C1 segment of cervical spinal cord (tissue), 14 donors: ENCODE measurements at regions not wholly inside any gene's neighbourhood (a gene's known extent, or its start where the extent isn't known, plus 50 kb on each side); places are given as distances from the start of the nearest gene placed in this dataset.

Source experiments
- DNase-seq, 14 donors: peaks; one replicate each; lab custom pipeline; 2025; lab: John Stamatoyannopoulos, UW

DNA sequence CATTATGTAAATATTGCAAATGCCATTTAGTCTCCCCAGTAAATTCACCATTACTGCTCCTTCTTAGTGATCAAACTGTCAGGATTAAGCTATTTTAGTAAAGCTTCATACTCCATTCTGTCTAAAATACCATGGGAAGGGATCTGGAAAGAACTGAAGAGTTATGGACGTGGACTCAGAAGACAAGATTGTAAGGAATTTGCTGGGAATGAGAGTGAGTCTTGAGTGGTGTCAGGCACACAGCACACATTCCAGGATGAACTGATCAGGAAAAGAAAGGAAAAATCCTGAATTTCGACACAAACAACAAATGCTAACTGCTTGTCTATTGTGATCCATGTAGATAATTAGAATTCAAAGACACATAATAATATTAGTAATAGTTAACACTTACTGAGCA, 311.0 kb downstream of the CENPC start:
- DNase-seq: no peak

- DNase-seq: no peak
These were observed 316.2 kb downstream of the CENPC start for GRCh38 chr4:67229148-67229547.

GRCh38 chr4:67220861-67221260, 324.4 kb downstream of the CENPC start:
- DNase-seq: no peak

DNA sequence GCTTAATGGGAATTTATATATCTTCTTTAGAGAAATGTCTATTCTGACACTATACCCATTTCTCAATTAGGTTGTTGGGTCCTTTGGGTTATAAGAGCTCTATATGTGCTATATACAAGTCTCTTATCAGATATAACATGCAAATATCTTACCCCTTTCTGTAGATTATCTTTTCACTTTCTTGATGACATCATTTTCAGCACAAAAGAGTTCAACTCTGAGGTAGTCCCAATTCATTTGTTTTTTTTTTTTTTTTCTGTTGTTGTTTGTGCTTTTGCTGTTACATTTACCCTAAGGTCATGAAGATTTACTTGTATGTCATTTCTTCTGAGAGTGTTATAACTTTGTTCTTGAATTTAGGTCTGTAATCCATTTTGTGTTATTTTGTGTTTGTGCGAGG, 326.4 kb downstream of the CENPC start:
- no peak for DNase-seq

- no peak for DNase-seq
These were observed 337.3 kb downstream of the CENPC start for GRCh38 chr4:67207941-67208441.

- DNase-seq: no peak
These were observed 340.9 kb downstream of the CENPC start for GRCh38 chr4:67204441-67204840.

DNA sequence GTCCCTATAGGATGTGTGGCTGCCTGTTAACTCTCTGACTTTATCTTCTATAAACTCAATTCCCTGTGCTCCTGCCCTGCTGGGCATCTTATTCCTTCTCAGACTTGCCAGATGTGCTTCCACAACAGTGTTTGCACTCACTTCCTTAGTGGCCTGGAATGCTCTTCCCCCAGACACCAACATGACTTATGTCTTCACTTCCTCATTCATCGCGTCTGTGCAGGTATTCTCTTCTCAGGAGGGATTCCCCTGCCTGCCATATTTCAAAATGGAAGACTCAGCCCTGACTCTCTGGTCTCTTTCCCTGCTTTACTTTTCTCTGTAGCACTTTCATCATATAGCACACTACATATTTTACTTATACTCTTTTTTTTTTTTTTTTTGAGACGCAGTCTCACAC, 344.0 kb downstream of the CENPC start:
- no peak for DNase-seq

GRCh38 chr4:67198727-67199126, 346.6 kb downstream of the CENPC start:
- DNase-seq: no peak

DNA sequence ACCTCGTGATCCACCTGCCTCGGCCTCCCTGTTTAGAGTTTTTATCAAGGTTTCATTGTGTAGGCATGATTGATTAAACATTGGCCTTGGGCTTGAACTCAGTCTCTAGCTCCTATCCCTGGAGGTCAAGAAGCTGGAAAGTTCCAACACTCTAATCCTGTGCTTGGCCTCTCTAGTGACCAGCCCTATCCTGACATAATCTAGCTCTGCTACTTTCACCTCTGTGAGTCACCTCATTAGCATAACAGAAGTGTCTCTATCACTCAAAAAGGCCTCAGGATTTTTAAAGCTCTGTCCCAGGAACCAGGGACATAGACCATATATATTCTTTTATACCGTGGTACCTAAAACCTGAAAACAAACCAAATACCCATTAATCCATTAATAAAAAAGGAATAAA, 377.5 kb downstream of the CENPC start:
- DNase-seq: no peak

DNA sequence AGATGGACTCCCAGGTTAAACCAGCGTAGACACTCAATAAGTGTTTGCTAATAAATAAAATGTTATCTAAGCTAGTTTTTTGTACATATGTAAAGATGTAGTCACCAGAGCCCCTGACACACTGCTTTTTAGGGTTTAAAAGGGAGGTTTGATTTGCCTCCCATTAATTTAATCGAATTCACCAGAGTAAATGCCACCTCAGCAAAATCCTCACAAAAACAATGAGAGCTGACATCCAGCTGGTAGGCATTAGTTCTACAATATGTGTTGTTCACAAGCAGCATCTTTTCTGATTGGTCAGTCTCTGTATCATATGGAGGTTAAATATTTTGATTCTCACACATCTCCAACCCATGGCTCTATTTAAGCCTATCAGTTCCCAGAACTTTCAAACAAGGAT, 382.6 kb downstream of the CENPC start:
- no peak for DNase-seq

DNA sequence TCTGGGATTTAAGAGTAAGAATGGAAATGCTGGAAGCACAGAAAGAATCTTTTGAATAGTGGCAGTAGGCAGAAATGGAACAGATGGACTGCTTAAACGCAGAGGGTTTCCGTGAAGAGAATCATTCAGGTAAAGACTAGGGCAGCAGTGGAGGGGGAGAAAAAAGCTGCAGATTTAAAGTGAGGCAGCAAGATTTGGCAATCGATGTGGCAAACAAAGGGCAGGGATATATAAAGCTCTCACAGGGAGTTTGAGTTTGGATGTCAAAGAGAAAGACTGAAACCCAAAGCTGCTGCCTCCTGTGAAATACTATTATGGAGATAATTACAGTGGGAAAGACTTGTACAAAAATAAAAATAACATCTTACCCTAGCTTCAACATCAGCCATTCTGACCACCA, 384.0 kb downstream of the CENPC start:
- no peak for DNase-seq

GRCh38 chr4:67160394-67160793, 384.9 kb downstream of the CENPC start:
- DNase-seq: no peak

DNA sequence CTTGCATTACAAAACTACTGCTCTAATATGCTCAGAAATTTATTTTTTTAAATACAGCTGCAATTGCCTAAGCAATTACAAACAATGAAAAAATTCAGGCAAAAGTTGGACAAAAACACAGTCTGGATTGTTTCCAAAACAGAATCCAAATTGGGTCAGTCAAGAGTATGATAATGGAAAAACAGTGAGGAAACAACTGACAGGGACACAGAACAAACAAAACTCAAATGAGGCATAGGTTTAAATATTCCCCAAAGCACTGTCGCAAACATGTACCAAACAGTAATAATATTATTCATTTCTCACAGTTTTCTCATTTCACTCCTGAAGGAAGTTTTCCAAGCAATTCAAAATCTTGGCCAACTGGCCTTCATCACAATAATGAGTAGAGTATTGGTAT, 386.6 kb downstream of the CENPC start:
- no peak for DNase-seq

DNA sequence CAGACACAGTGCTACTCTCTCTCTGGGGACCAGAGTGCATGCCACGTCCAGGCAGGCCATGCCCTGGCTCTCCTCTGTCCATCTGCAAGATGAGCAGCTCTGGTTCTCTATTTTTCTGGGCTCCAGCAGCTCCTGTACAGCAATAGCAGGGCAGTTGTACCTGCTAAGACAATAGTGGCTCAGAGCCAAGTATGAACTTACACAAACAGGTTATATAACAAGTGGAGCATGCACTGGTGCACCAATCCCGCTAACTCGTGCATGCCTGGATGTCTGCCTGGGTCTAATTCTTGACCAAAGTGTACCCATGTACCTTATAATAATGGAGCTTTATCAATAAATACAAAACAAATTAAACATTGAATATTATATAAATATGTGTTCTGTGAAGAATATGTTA, 392.3 kb downstream of the CENPC start:
- no peak for DNase-seq

DNA sequence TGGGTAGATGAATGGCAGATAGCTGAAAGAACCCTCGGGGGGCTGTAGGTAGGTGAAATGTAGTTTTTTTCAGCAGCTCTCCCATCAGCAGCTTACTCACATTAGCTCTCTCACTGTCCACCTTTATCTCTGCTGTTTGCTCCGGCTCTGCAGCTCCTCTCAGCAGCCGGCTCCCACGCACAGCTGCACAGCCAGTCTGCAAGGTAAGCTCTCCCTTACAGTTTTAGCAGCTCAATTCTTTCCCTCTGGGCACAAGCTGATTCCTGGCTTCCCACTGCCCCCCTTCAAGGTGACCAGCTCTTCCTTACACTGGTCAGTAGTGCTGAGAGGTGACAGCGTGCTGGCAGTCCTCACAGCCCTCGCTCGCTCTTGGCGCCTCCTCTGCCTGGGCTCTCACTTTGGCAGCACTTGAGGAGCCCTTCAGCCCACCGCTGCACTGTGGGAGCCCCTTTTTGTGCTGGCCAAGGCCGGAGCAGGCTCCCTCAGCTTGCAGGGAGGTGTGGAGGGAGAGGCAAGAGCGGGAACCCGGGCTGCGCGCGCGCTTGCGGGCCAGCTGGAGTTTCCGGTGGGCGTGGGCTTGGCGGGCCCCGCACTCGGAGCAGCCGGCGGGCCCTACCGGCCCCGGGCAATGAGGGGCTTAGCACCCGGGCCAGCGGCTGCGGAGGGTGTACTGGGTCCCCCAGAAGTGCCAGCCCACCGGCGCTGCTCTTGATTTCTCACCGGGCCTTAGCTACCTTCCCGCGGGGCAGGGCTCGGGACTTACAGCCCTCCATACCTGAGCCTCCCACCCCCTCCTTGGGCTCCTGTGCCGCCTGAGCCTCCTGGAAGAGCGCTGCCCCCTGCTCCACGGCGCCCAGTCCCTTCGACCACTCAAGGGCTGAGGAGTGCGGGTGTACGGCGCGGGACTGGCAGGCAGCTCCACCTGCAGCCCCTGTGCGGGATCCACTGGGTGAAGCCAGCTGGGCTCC, 393.6 kb downstream of the CENPC start:
- DNase-seq: no peak

DNA sequence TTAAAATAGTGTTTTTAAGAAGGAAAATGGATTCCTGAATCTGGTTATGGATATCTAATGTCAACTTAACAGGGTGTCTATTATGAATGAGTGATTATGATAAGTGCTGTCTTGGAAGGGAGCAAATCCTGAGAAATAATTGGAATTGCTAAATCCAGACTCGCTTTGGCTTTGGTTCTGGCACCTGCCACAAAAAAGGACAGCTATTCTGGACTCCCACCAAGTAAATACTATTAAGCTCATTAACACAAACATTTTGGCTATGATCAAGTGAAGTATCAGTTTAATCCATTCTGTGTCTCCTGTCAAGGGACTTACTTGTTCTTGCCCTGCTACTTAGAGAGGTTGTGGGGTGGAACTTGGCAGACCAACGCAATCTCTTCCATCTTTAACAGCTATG, 403.7 kb downstream of the CENPC start:
- no peak for DNase-seq

DNA sequence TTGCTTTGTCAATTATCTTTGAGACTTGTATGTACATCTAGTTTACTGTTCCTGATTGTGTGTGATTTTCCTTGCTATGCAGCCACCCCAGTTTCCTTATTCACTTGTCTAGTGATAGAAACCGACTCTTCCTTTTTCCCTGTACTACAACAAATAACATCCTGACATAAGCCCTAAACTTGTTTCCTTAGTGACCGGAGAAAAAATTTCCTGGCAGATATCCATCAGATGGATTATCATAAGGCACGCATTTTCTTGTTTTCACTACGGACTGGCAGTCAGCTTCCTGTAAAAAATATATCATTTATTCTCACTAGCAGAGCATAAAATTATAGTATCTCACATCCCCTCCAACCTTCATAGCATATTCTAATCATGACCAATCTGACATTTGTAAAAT, 410.7 kb downstream of the CENPC start:
- DNase-seq: no peak

DNA sequence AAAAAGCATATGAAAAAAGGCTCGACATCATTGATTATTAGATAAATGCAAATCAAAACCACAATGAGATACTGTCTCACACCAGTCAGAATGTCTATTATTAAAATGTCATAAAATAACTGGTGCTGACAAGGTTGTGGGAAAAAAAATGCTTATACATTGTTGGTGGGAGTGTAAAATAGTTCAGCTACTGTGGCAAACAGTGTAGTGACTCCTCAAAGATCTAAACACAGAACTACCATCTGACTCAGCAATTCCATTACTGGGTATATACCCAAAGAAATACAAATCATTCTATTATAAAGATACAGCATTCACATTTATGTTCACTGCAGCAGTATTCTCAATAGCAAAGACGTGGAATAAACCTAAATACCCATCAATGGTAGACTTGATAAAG, 412.1 kb downstream of the CENPC start:
- no peak for DNase-seq

GRCh38 chr4:67131224-67131623, 414.1 kb downstream of the CENPC start:
- DNase-seq: no peak

GRCh38 chr4:67130411-67130810, 414.9 kb downstream of the CENPC start:
- DNase-seq: no peak

- no peak for DNase-seq
These were observed 418.7 kb downstream of the CENPC start for GRCh38 chr4:67126570-67126969.

DNA sequence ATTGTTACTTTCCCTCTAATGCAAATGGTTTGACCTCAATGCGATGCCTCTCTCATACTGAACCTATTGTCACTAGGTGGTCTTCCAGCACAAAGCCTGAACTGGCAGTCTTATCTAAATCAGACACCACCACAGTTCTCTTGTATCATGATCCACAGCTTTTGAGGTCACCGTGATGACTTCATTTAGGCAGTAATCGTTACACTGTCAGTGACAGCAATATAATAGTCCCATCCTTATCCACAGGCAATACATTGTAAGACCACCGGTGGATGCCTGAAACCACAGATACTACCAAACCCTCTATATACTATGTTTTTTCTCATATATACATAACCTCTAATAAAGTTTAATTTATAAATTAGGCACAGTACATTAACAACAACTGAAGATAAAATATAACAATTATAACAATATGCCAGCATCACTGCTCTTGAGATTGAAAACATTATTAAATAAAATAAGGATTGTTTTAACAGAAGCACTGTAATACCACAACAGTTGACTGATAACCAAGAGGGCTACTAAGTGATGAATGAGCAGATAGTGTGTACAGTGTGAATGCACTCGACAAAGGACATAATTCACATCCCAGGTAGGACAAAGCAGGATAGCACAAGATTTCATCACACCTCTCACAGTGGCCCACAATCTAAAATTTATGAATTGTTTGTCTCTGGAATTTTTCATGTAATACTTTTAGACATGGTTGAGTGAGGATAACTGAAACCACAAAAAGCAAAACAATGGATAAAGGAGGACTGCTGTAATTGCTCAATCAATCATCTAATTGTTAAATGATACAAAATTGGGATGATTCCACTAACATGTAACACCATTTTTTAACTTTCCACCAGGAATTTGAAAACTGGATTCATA, 419.4 kb downstream of the CENPC start:
- no peak for DNase-seq
